PC-9 (cell line): ENCODE measurements at regions not wholly inside any gene's neighbourhood (a gene's known extent, or its start where the extent isn't known, plus 50 kb on each side); places are given as distances from the start of the nearest gene placed in this dataset.

Source experiments
- BruUV-seq: library from RNA; stranded (reverse); fragments of 400-500 nt; replicated peaks from 2 replicates; lab custom pipeline; 2021; lab: Mats Ljungman, UMichigan
- CTCF ChIA-PET: fragments of 300-600 bp; sonication (Branson Sonifier 250); formaldehyde crosslinking; loops from one replicate; lab custom pipeline; 2022; ENCODE audit warnings: antibody characterized with exemption; lab: Charles Lee
- POLR2A ChIA-PET: fragments of 300-600 bp; sonication (Branson Sonifier 250); formaldehyde crosslinking; loops from one replicate; lab custom pipeline; 2022; ENCODE audit warnings: antibody characterized with exemption; ENCODE audit not compliant: unreplicated experiment; lab: Charles Lee
- DNase-seq, 2 experiments: peaks; one replicate each; pipeline versions ENCODE4 v3.0.0 to v3.0.0-alpha.2; 2015 to 2022; ENCODE audit warnings: mixed read lengths in 1 of 2
- H2AFZ ChIP-seq: fragments of 200-600 bp; sonication (generic); 2 replicates; pipeline ENCODE4 v1.8.1; 2017; ENCODE audit warnings: antibody characterized with exemption
- H3F3A ChIP-seq: fragments of 200-600 bp; sonication (generic); 2 replicates; pipeline ENCODE4 v1.8.1; 2017; ENCODE audit warnings: antibody characterized with exemption, mild to moderate bottlenecking, low read depth; ENCODE audit not compliant: insufficient read depth
- H3K27ac ChIP-seq: fragments of 200-600 bp; sonication (generic); 2 replicates; pipeline ENCODE4 v1.6.1; 2016; ENCODE audit warnings: mixed run types
- H3K27me3 ChIP-seq: fragments of 200-600 bp; sonication (generic); 2 replicates; pipeline ENCODE4 v1.6.1; 2016; ENCODE audit warnings: low read depth, mixed run types; ENCODE audit not compliant: insufficient read depth
- H3K36me3 ChIP-seq: fragments of 200-600 bp; sonication (generic); 2 replicates; pipeline ENCODE4 v1.6.1; 2016; ENCODE audit warnings: low read depth, mixed run types
- H3K4me1 ChIP-seq: fragments of 200-600 bp; sonication (generic); replicated peaks from 2 replicates; pipeline ENCODE4 v1.6.1; 2016; ENCODE audit warnings: mixed run types; ENCODE audit not compliant: insufficient read depth
- H3K4me2 ChIP-seq: fragments of 200-600 bp; sonication (generic); 2 replicates; pipeline ENCODE4 v1.6.1; 2017; ENCODE audit warnings: mixed run types
- H3K4me3 ChIP-seq: fragments of 200-600 bp; sonication (generic); 2 replicates; pipeline ENCODE4 v1.6.1; 2016; ENCODE audit warnings: mixed run types
- H3K79me2 ChIP-seq: fragments of 200-600 bp; sonication (generic); 2 replicates; pipeline ENCODE4 v1.6.1; 2017; ENCODE audit warnings: low read depth, mixed run types
- H3K9me2 ChIP-seq: fragments of 200-600 bp; sonication (generic); 2 replicates; pipeline ENCODE4 v1.8.1; 2017; ENCODE audit warnings: mild to moderate bottlenecking; ENCODE audit not compliant: insufficient read depth
- H3K9me3 ChIP-seq: fragments of 200-600 bp; sonication (generic); 2 replicates; pipeline ENCODE4 v1.8.1; 2016; ENCODE audit warnings: low read depth; ENCODE audit not compliant: insufficient read depth
- H4K20me1 ChIP-seq: fragments of 200-600 bp; sonication (generic); 2 replicates; pipeline ENCODE4 v1.8.1; 2017; ENCODE audit not compliant: insufficient read depth
- CTCF ChIP-seq: fragments of 200-600 bp; sonication (generic); conservative IDR thresholded peaks from 2 replicates; pipeline ENCODE4 v1.6.1; 2017; ENCODE audit warnings: mixed run types, antibody characterized with exemption, mild to moderate bottlenecking, moderate library complexity
- EZH2 ChIP-seq: fragments of 200-600 bp; sonication (generic); IDR thresholded peaks from 2 replicates; pipeline ENCODE4 v1.8.0; 2017; ENCODE audit warnings: antibody characterized with exemption, low read depth
- intact Hi-C: fragments of 100-400 bp; cut with micrococcal nuclease; formaldehyde crosslinking; loops from one replicate; pipeline ENCODE4 v1.10.0; 2022; ENCODE audit not compliant: unreplicated experiment

GRCh38 chr7:411677-412312, 107.9 kb downstream of the PDGFA start:
- Histone ChIP-seq H3K9me3 (no peaks in the 10 kb centered on the region), H3K9me2 (no peaks in the 10 kb centered on the region), H3K79me2 (no peaks in the 10 kb centered on the region), H3K36me3 (no peaks in the 10 kb centered on the region), H3K4me3 (no peak overlapping the region), H4K20me1 (no peaks in the 10 kb centered on the region), H3F3A (no peaks in the 10 kb centered on the region), H3K27me3 (peaks cover 87% of the 10 kb centered on the region), H2AFZ (no peak overlapping the region), H3K4me2 (no peak overlapping the region), H3K4me1 (no peaks in the 10 kb centered on the region), H3K27ac (no peak overlapping the region)
- CTCF ChIA-PET, result no interaction called here
- POLR2A ChIA-PET, result no interaction called here
- no peak for DNase-seq
- TF ChIP-seq CTCF, result no peak
- no peak for TF ChIP-seq EZH2
- intact Hi-C loops, result no loop called here
- no TSS peak for BruUV-seq

- ChIA-PET CTCF (no interaction called here), POLR2A (no interaction called here)
- no TSS peak for BruUV-seq
- H3K4me3 ChIP-seq, result no peak overlapping the region
- H3F3A ChIP-seq, result no peaks in the 10 kb centered on the region
- TF ChIP-seq EZH2 (no peak), CTCF (no peak)
- H3K9me2 ChIP-seq, result no peaks in the 10 kb centered on the region
- peaks cover 87% of the 10 kb centered on the region for H3K27me3 ChIP-seq
- H3K9me3 ChIP-seq, result no peaks in the 10 kb centered on the region
- no peaks in the 10 kb centered on the region for H3K4me1 ChIP-seq
- no peaks in the 10 kb centered on the region for H3K79me2 ChIP-seq
- no peak overlapping the region for H3K27ac ChIP-seq
- H2AFZ ChIP-seq, result no peak overlapping the region
- H4K20me1 ChIP-seq, result no peaks in the 10 kb centered on the region
- no peak overlapping the region for H3K4me2 ChIP-seq
- no peaks in the 10 kb centered on the region for H3K36me3 ChIP-seq
- DNase-seq, result no peak
- intact Hi-C loops, result no loop called here
Observed at GRCh38 chr7:412313-412710, 107.3 kb downstream of the PDGFA start.

GRCh38 chr7:414681-415560, 104.7 kb downstream of the PDGFA start:
- H3K4me2 ChIP-seq, result no peak overlapping the region
- no peaks in the 10 kb centered on the region for H4K20me1 ChIP-seq
- TF ChIP-seq EZH2, result no peak
- no peak for TF ChIP-seq CTCF
- H3K27ac ChIP-seq, result no peak overlapping the region
- peaks cover 79% of the 10 kb centered on the region for H3K27me3 ChIP-seq
- intact Hi-C loops, result no loop called here
- no peak for DNase-seq
- ChIA-PET CTCF (no interaction called here), POLR2A (no interaction called here)
- H3K4me3 ChIP-seq, result no peak overlapping the region
- no peak overlapping the region for H2AFZ ChIP-seq
- no peaks in the 10 kb centered on the region for H3K4me1 ChIP-seq
- H3F3A ChIP-seq, result no peaks in the 10 kb centered on the region
- H3K79me2 ChIP-seq, result no peaks in the 10 kb centered on the region
- H3K36me3 ChIP-seq, result no peaks in the 10 kb centered on the region
- no TSS peak for BruUV-seq
- H3K9me3 ChIP-seq, result 0 out of 2 replicates have a peak, but pooled peaks cover 4% of the 10 kb centered on the region
- no peaks in the 10 kb centered on the region for H3K9me2 ChIP-seq
